ENCODE measurements at regions not wholly inside any gene's neighbourhood (a gene's known extent, or its start where the extent isn't known, plus 50 kb on each side); places are given as distances from the start of the nearest gene placed in this dataset.

- in situ Hi-C loops (cut with HindIII; ENCODE audit: low pct_ligation_motif_present, low pct_unique_long_range_greater_than_20kb, low sequenced_read_pairs) = no loop called here
- DNase-seq = no peak
Measured at GRCh38 chr13:72165276-72165675, 298.3 kb upstream of the DACH1 start.

GRCh38 chr13:72164811-72165210, 297.8 kb upstream of the DACH1 start:
- in situ Hi-C loops (cut with HindIII; ENCODE audit: low pct_ligation_motif_present, low pct_unique_long_range_greater_than_20kb, low sequenced_read_pairs) = no loop called here
- DNase-seq = no peak

GRCh38 chr13:72163678-72164077, 296.7 kb upstream of the DACH1 start:
- in situ Hi-C loops (cut with HindIII; ENCODE audit: low pct_ligation_motif_present, low pct_unique_long_range_greater_than_20kb, low sequenced_read_pairs) = no loop called here
- DNase-seq = no peak

GRCh38 chr13:72160977-72161376, 294.0 kb upstream of the DACH1 start:
- in situ Hi-C loops (cut with HindIII; ENCODE audit: low pct_ligation_motif_present, low pct_unique_long_range_greater_than_20kb, low sequenced_read_pairs) = no loop called here
- DNase-seq = no peak

- in situ Hi-C loops (cut with HindIII; ENCODE audit: low pct_ligation_motif_present, low pct_unique_long_range_greater_than_20kb, low sequenced_read_pairs) = no loop called here
- DNase-seq = no peak
Measured at GRCh38 chr13:72156760-72157159, 289.8 kb upstream of the DACH1 start.

- no peak for DNase-seq
- in situ Hi-C loops (cut with HindIII; ENCODE audit: low pct_ligation_motif_present, low pct_unique_long_range_greater_than_20kb, low sequenced_read_pairs) = no loop called here
Measured at GRCh38 chr13:72153272-72153671, 286.3 kb upstream of the DACH1 start.

- DNase-seq = no peak
- in situ Hi-C loops (cut with HindIII; ENCODE audit: low pct_ligation_motif_present, low pct_unique_long_range_greater_than_20kb, low sequenced_read_pairs) = no loop called here
Measured at GRCh38 chr13:72151241-72151640, 284.2 kb upstream of the DACH1 start.

GRCh38 chr13:72150502-72150901, 283.5 kb upstream of the DACH1 start:
- DNase-seq = no peak
- in situ Hi-C loops (cut with HindIII; ENCODE audit: low pct_ligation_motif_present, low pct_unique_long_range_greater_than_20kb, low sequenced_read_pairs) = no loop called here

- no peak for DNase-seq
- in situ Hi-C loops (cut with HindIII; ENCODE audit: low pct_ligation_motif_present, low pct_unique_long_range_greater_than_20kb, low sequenced_read_pairs) = no loop called here
Measured at GRCh38 chr13:72149701-72150100, 282.7 kb upstream of the DACH1 start.

- no peak for DNase-seq
- in situ Hi-C loops (cut with HindIII; ENCODE audit: low pct_ligation_motif_present, low pct_unique_long_range_greater_than_20kb, low sequenced_read_pairs) = no loop called here
Measured at GRCh38 chr13:72146816-72147215, 279.8 kb upstream of the DACH1 start.

GRCh38 chr13:72145383-72145782, 278.4 kb upstream of the DACH1 start:
- no peak for DNase-seq
- in situ Hi-C loops (cut with HindIII; ENCODE audit: low pct_ligation_motif_present, low pct_unique_long_range_greater_than_20kb, low sequenced_read_pairs) = no loop called here

GRCh38 chr13:72144636-72145035, 277.6 kb upstream of the DACH1 start:
- DNase-seq = no peak
- in situ Hi-C loops (cut with HindIII; ENCODE audit: low pct_ligation_motif_present, low pct_unique_long_range_greater_than_20kb, low sequenced_read_pairs) = no loop called here

- DNase-seq = no peak
- in situ Hi-C loops (cut with HindIII; ENCODE audit: low pct_ligation_motif_present, low pct_unique_long_range_greater_than_20kb, low sequenced_read_pairs) = no loop called here
Measured at GRCh38 chr13:72141855-72142519, 275.0 kb upstream of the DACH1 start.

- in situ Hi-C loops (cut with HindIII; ENCODE audit: low pct_ligation_motif_present, low pct_unique_long_range_greater_than_20kb, low sequenced_read_pairs) = no loop called here
- DNase-seq = no peak
Measured at GRCh38 chr13:72139192-72139591, 272.2 kb upstream of the DACH1 start.

GRCh38 chr13:72132075-72132474, 265.1 kb upstream of the DACH1 start:
- in situ Hi-C loops (cut with HindIII; ENCODE audit: low pct_ligation_motif_present, low pct_unique_long_range_greater_than_20kb, low sequenced_read_pairs) = no loop called here

GRCh38 chr13:72129117-72129516, 262.1 kb upstream of the DACH1 start:
- in situ Hi-C loops (cut with HindIII; ENCODE audit: low pct_ligation_motif_present, low pct_unique_long_range_greater_than_20kb, low sequenced_read_pairs) = no loop called here
- no peak for DNase-seq

More at GRCh38 chr13:72132075-72132474, 265.1 kb upstream of the DACH1 start:
- no peak for DNase-seq

- in situ Hi-C loops (cut with HindIII; ENCODE audit: low pct_ligation_motif_present, low pct_unique_long_range_greater_than_20kb, low sequenced_read_pairs) = no loop called here
- no peak for DNase-seq
Measured at GRCh38 chr13:72127031-72127430, 260.0 kb upstream of the DACH1 start.

GRCh38 chr13:72126424-72126823, 259.4 kb upstream of the DACH1 start:
- in situ Hi-C loops (cut with HindIII; ENCODE audit: low pct_ligation_motif_present, low pct_unique_long_range_greater_than_20kb, low sequenced_read_pairs) = no loop called here

GRCh38 chr13:72125561-72125960, 258.6 kb upstream of the DACH1 start:
- in situ Hi-C loops (cut with HindIII; ENCODE audit: low pct_ligation_motif_present, low pct_unique_long_range_greater_than_20kb, low sequenced_read_pairs) = no loop called here
- no peak for DNase-seq

More at GRCh38 chr13:72126424-72126823, 259.4 kb upstream of the DACH1 start:
- DNase-seq = no peak

GRCh38 chr13:72122661-72123255, 255.8 kb upstream of the DACH1 start:
- DNase-seq = no peak
- in situ Hi-C loops (cut with HindIII; ENCODE audit: low pct_ligation_motif_present, low pct_unique_long_range_greater_than_20kb, low sequenced_read_pairs) = no loop called here
